GM12878 (cell line): ENCODE measurements at regions not wholly inside any gene's neighbourhood (a gene's known extent, or its start where the extent isn't known, plus 50 kb on each side); places are given as distances from the start of the nearest gene placed in this dataset.

Source experiments
- BCL3 ChIP-seq: IDR thresholded peaks from 2 replicates; pipeline ENCODE4 v1.6.1; 2011; ENCODE audit warnings: borderline replicate concordance, low read depth, mild to moderate bottlenecking, moderate library complexity, low read length; ENCODE audit not compliant: insufficient read depth, poor library complexity, severe bottlenecking

- no peak for TF ChIP-seq BCL3
Observed at GRCh38 chr2:126996378-126996699, 97.6 kb downstream of the TEX51 start (continued).
